B cell (primary cell): ENCODE measurements at regions not wholly inside any gene's neighbourhood (a gene's known extent, or its start where the extent isn't known, plus 50 kb on each side); places are given as distances from the start of the nearest gene placed in this dataset.

Experiments
- EZH2 ChIP-seq: IDR thresholded peaks from 2 replicates; pipeline ENCODE4 v1.6.1; 2012; ENCODE audit warnings: borderline replicate concordance, low read depth, mild to moderate bottlenecking, moderate library complexity, low read length; ENCODE audit not compliant: insufficient read depth, poor library complexity, severe bottlenecking
- TF ChIP-seq, protein P1 (sequence below): fragments of 200-600 bp; IDR thresholded peaks from one replicate; pipeline ENCODE4 v1.8.0; 2022; ENCODE audit warnings: antibody characterized with exemption, mild to moderate bottlenecking

DNA sequence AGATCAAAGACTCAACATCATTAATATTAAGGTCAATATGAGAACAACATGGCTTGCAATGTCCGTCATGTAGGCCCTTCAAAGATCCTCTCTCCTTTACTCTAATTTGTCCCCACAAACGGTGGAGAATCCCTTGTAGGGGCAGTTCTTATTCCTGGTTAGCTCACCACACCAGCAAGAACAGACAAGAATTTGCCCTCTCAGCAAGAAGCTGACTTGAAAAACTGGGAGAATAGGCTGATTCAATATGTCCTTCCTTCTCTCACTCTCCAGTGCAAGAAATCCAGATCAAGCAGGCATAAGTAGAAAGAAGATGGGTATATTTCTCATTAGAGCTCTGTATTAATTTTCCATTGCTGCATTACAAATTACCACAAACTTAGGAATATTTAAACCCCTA is 704.2 kb upstream of the SLIT2 start:
- TF ChIP-seq, protein P1, sequence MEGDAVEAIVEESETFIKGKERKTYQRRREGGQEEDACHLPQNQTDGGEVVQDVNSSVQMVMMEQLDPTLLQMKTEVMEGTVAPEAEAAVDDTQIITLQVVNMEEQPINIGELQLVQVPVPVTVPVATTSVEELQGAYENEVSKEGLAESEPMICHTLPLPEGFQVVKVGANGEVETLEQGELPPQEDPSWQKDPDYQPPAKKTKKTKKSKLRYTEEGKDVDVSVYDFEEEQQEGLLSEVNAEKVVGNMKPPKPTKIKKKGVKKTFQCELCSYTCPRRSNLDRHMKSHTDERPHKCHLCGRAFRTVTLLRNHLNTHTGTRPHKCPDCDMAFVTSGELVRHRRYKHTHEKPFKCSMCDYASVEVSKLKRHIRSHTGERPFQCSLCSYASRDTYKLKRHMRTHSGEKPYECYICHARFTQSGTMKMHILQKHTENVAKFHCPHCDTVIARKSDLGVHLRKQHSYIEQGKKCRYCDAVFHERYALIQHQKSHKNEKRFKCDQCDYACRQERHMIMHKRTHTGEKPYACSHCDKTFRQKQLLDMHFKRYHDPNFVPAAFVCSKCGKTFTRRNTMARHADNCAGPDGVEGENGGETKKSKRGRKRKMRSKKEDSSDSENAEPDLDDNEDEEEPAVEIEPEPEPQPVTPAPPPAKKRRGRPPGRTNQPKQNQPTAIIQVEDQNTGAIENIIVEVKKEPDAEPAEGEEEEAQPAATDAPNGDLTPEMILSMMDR, result no peak
- TF ChIP-seq EZH2, result no peak
